H1 (cell line): ENCODE measurements at regions not wholly inside any gene's neighbourhood (a gene's known extent, or its start where the extent isn't known, plus 50 kb on each side); places are given as distances from the start of the nearest gene placed in this dataset.

Source experiments
- CTCF ChIA-PET: fragments of 300-600 bp; sonication (Branson Sonifier 250); formaldehyde crosslinking; loops from one replicate; lab custom pipeline; 2021; ENCODE audit not compliant: partially characterized antibody; lab: Charles Lee
- POLR2A ChIA-PET: fragments of 300-600 bp; sonication (Branson Sonifier 250); formaldehyde crosslinking; loops from one replicate; lab custom pipeline; 2021; ENCODE audit warnings: inconsistent platforms; ENCODE audit not compliant: partially characterized antibody; lab: Charles Lee
- DNase-seq, 2 experiments: peaks; one replicate each; pipeline versions ENCODE4 v3.0.0 to v3.0.0-alpha.2; 2010 to 2022; ENCODE audit warnings: low spot score in 2 of 2, low read depth in 1 of 2, mixed read lengths in 1 of 2
- FAIRE-seq: peaks from 2 replicates; lab custom pipeline; 2011; peaks lifted over from hg19 to GRCh38; lab: Jason Lieb, UNC
- H2AFZ ChIP-seq: 2 replicates; pipeline ENCODE4 v1.8.1; 2012; ENCODE audit warnings: low read length, inconsistent platforms
- H2AK5ac ChIP-seq: 2 replicates; pipeline ENCODE4 v1.6.1; 2013; ENCODE audit warnings: low read depth, low read length
- H2BK120ac ChIP-seq: replicated peaks from 2 replicates; pipeline ENCODE3; 2013; ENCODE audit warnings: low read depth, low read length, inconsistent platforms
- H2BK12ac ChIP-seq: 2 replicates; pipeline ENCODE4 v1.6.1; 2013; ENCODE audit warnings: low read depth, low read length
- H2BK15ac ChIP-seq: 2 replicates; pipeline ENCODE4 v1.6.1; 2013; ENCODE audit warnings: low read length
- H2BK20ac ChIP-seq: 2 replicates; pipeline ENCODE4 v1.6.1; 2013; ENCODE audit warnings: low read length
- H2BK5ac ChIP-seq: 2 replicates; pipeline ENCODE4 v1.6.1; 2013; ENCODE audit warnings: low read depth, low read length
- H3K14ac ChIP-seq: 2 replicates; pipeline ENCODE4 v1.6.1; 2013; ENCODE audit warnings: inconsistent platforms; ENCODE audit not compliant: insufficient read length
- H3K18ac ChIP-seq: 2 replicates; pipeline ENCODE4 v1.6.1; 2013; ENCODE audit warnings: low read length; ENCODE audit errors: extremely low read depth
- H3K23ac ChIP-seq: 2 replicates; pipeline ENCODE4 v1.6.1; 2013; ENCODE audit warnings: inconsistent platforms; ENCODE audit not compliant: insufficient read length
- H3K23me2 ChIP-seq: 2 replicates; pipeline ENCODE4 v1.6.1; 2013; ENCODE audit warnings: low read depth, low read length
- H3K27ac ChIP-seq: 2 replicates; pipeline ENCODE4 v1.6.1; 2011; ENCODE audit warnings: low read depth, low read length, inconsistent platforms
- H3K27me3 ChIP-seq, 4 experiments: replicated peaks in 1 of 4; 1 replicate in 1 of 4; 2 replicates in 3 of 4; pipeline versions ENCODE4 v1.6.1 to v1.8.1; 2011 to 2013; ENCODE audit warnings: low read length in 3 of 4, mild to moderate bottlenecking in 3 of 4, inconsistent platforms in 2 of 4, mixed read lengths in 2 of 4, moderate library complexity in 1 of 4; ENCODE audit not compliant: control insufficient read depth in 3 of 4, insufficient read depth in 3 of 4; ENCODE audit errors: extremely low read depth in 1 of 4
- H3K36me3 ChIP-seq, 4 experiments: 2 replicates each; pipeline versions ENCODE4 v1.6.1 to v1.8.1; 2011 to 2013; ENCODE audit warnings: mild to moderate bottlenecking in 4 of 4, low read length in 3 of 4, moderate library complexity in 2 of 4, control low read depth in 1 of 4, inconsistent platforms in 1 of 4; ENCODE audit not compliant: insufficient read depth in 4 of 4, control insufficient read depth in 2 of 4
- H3K4ac ChIP-seq: replicated peaks from 2 replicates; pipeline ENCODE3; 2013; ENCODE audit warnings: low read length, low read depth, mixed read lengths, inconsistent platforms; ENCODE audit not compliant: insufficient read length
- H3K4me1 ChIP-seq, 4 experiments: replicated peaks in 1 of 4; 1 replicate in 1 of 4; 2 replicates in 3 of 4; pipeline versions ENCODE4 v1.6.1 to v1.8.1; 2011 to 2013; ENCODE audit warnings: low read length in 3 of 4, inconsistent platforms in 2 of 4, mixed read lengths in 1 of 4; ENCODE audit not compliant: insufficient read depth in 4 of 4, control insufficient read depth in 3 of 4
- H3K4me2 ChIP-seq, 2 experiments: 2 replicates each; pipeline versions ENCODE4 v1.6.1 to v1.8.1; 2011 to 2013; ENCODE audit warnings: low read depth in 2 of 2, low read length in 2 of 2, control low read depth in 1 of 2, inconsistent platforms in 1 of 2, mild to moderate bottlenecking in 1 of 2; ENCODE audit not compliant: insufficient read depth in 1 of 2
- H3K4me3 ChIP-seq, 4 experiments: fragments of 200-600, 300-600 bp in 1 of 4; sonication (generic), shearing (Covaris generic), sonication (Bioruptor Twin) in 1 of 4; 2 replicates each; pipeline versions ENCODE4 v1.5.1 to v1.8.1; 2011 to 2016; ENCODE audit warnings: low read length in 4 of 4, low read depth in 3 of 4, control low read depth in 2 of 4, inconsistent platforms in 2 of 4, mild to moderate bottlenecking in 2 of 4, mixed read lengths in 1 of 4, moderate library complexity in 1 of 4; ENCODE audit not compliant: insufficient read depth in 2 of 4; ENCODE audit errors: extremely low read depth in 1 of 4
- H3K56ac ChIP-seq: replicated peaks from 2 replicates; pipeline ENCODE3; 2013; ENCODE audit warnings: low read depth, mild to moderate bottlenecking, mixed read lengths, low read length, inconsistent platforms; ENCODE audit not compliant: insufficient read length
- H3K79me1 ChIP-seq: 2 replicates; pipeline ENCODE4 v1.6.1; 2013; ENCODE audit warnings: low read depth, low read length, control low read depth
- H3K79me2 ChIP-seq, 2 experiments: 2 replicates each; pipeline versions ENCODE4 v1.6.1 to v1.8.1; 2012 to 2013; ENCODE audit warnings: low read length in 2 of 2, mild to moderate bottlenecking in 2 of 2, inconsistent platforms in 1 of 2; ENCODE audit not compliant: insufficient read depth in 2 of 2, control insufficient read depth in 1 of 2
- H3K9ac ChIP-seq, 4 experiments: replicated peaks in 1 of 4; 1 replicate in 1 of 4; 2 replicates in 3 of 4; pipeline versions ENCODE4 v1.6.1 to v1.8.1; 2011 to 2013; ENCODE audit warnings: low read depth in 3 of 4, low read length in 3 of 4, control low read depth in 2 of 4, mild to moderate bottlenecking in 2 of 4, moderate library complexity in 2 of 4, inconsistent platforms in 1 of 4; ENCODE audit errors: extremely low read depth in 1 of 4
- H3K9me3 ChIP-seq, 2 experiments: 2 replicates each; pipeline versions ENCODE4 v1.6.1 to v1.8.1; 2012 to 2013; ENCODE audit warnings: mild to moderate bottlenecking in 2 of 2, moderate library complexity in 2 of 2, control low read depth in 1 of 2, inconsistent platforms in 1 of 2, low read depth in 1 of 2, low read length in 1 of 2, mixed read lengths in 1 of 2; ENCODE audit not compliant: insufficient read depth in 2 of 2
- H4K20me1 ChIP-seq, 2 experiments: replicated peaks in 1 of 2; 2 replicates each; pipeline versions ENCODE3 to v1.8.1; 2011 to 2013; ENCODE audit warnings: inconsistent platforms in 2 of 2, low read length in 2 of 2, mild to moderate bottlenecking in 1 of 2; ENCODE audit not compliant: insufficient read depth in 2 of 2, control insufficient read depth in 1 of 2
- H4K5ac ChIP-seq: 2 replicates; pipeline ENCODE4 v1.6.1; 2013; ENCODE audit warnings: low read length, low read depth, mixed read lengths, inconsistent platforms; ENCODE audit not compliant: insufficient read length
- H4K8ac ChIP-seq: 2 replicates; pipeline ENCODE4 v1.8.0; 2013; ENCODE audit warnings: mild to moderate bottlenecking, moderate library complexity, low read length, inconsistent platforms; ENCODE audit not compliant: insufficient read depth; ENCODE audit errors: extremely low read depth
- H4K91ac ChIP-seq: replicated peaks from 2 replicates; pipeline ENCODE3; 2013; ENCODE audit warnings: low read length, mixed read lengths, inconsistent platforms; ENCODE audit not compliant: insufficient read length
- BCL11A ChIP-seq, 2 experiments: IDR thresholded peaks; one replicate each; pipeline ENCODE4 v1.6.1; 2011; ENCODE audit warnings: low read depth in 2 of 2, low read length in 2 of 2, mild to moderate bottlenecking in 2 of 2
- CEBPB ChIP-seq: IDR thresholded peaks from 2 replicates; pipeline ENCODE4 v1.6.1; 2012; ENCODE audit warnings: low read depth, low read length
- EZH2 ChIP-seq: fragments of 200-600 bp; sonication (generic); IDR thresholded peaks from 2 replicates; pipeline ENCODE4 v1.7.1; 2012; ENCODE audit warnings: low read depth, mild to moderate bottlenecking, moderate library complexity, low read length, inconsistent platforms; ENCODE audit not compliant: severe bottlenecking
- SP1 ChIP-seq: IDR thresholded peaks from 2 replicates; pipeline ENCODE4 v1.6.1; 2011; ENCODE audit warnings: low read depth, low read length
- SUZ12 ChIP-seq: fragments of 200-600 bp; sonication (generic); IDR thresholded peaks from 2 replicates; pipeline ENCODE4 v1.6.1; 2012; ENCODE audit warnings: mild to moderate bottlenecking, inconsistent platforms, low read length, moderate library complexity, mixed read lengths
- WGBS, 2 experiments: shearing (Covaris generic) in 1 of 2; methylation state at CpG; one replicate each; pipeline versions ENCODE4 v1.1.6 to v1.1.7; 2013 to 2015; ENCODE audit warnings: low lambda C conversion rate in 2 of 2, mixed read lengths in 2 of 2, inconsistent platforms in 1 of 2, low coverage in 1 of 2, missing lambda C conversion rate in 1 of 2; ENCODE audit not compliant: insufficient replicate concordance in 2 of 2, insufficient coverage in 1 of 2, insufficient read length in 1 of 2; ENCODE audit errors: extremely low coverage in 1 of 2, missing lambda C conversion rate in 1 of 2; 5-methylcytosine and 5-hydroxymethylcytosine counted together

- H3K23ac ChIP-seq, result no peak overlapping the region
- no peaks in the 10 kb centered on the region for H3K79me2 ChIP-seq
- no peak overlapping the region for H3K4me2 ChIP-seq
- H3K18ac ChIP-seq, result no peak overlapping the region
- H2BK15ac ChIP-seq, result no peak overlapping the region; the same call in 1 of the 2 replicates
- H4K20me1 ChIP-seq, result no peaks in the 10 kb centered on the region
- DNase-seq, result no peak
- H3K14ac ChIP-seq, result no peak overlapping the region
- no peaks in the 10 kb centered on the region for H3K36me3 ChIP-seq
- H3K4me3 ChIP-seq, result no peak overlapping the region
- no peak overlapping the region for H4K91ac ChIP-seq
- no peak overlapping the region; the same call in 1 of the 2 replicates for H4K8ac ChIP-seq
- POLR2A ChIA-PET, result no interaction called here
- H3K23me2 ChIP-seq, result no peaks in the 10 kb centered on the region
- H3K27ac ChIP-seq, result no peak overlapping the region
- H3K4ac ChIP-seq, result no peak overlapping the region
- no peak overlapping the region for H3K56ac ChIP-seq
- 100% methylated on average over 6 of the region's 6 CpGs; no CpG with 5 or more reads in 1 of the 2 experiments for WGBS, 2 experiments
- H2BK12ac ChIP-seq, result no peak overlapping the region
- no peak for FAIRE-seq
- no peak overlapping the region for H2BK120ac ChIP-seq
- CTCF ChIA-PET, result interaction anchor here (1.0 to 1.5 kb wide), 4 partner anchors 9 to 192 kb away, joined by 3 to 4 read pairs (median 4); no protein-coding TSS in a partner anchor
- H3K9me3 ChIP-seq, result no peaks in the 10 kb centered on the region
- no peaks in the 10 kb centered on the region for H3K4me1 ChIP-seq
- H3K27me3 ChIP-seq, result no peaks in the 10 kb centered on the region
- H3K9ac ChIP-seq, result no peak overlapping the region
- no peak overlapping the region for H2AFZ ChIP-seq
- no peak overlapping the region for H2BK5ac ChIP-seq
- peak overlapping the region; percentile 58; the same call in 1 of the 2 replicates for H2AK5ac ChIP-seq
- no peak overlapping the region for H2BK20ac ChIP-seq
- TF ChIP-seq SUZ12 (no peak), BCL11A (IDR thresholded peaks at IDR 0.05; ENCODE audit: low read depth in 2 of 2, low read length in 2 of 2) (no peak), SP1 (no peak), EZH2 (no peak), CEBPB (no peak)
- H4K5ac ChIP-seq, result no peak overlapping the region
- H3K79me1 ChIP-seq, result no peaks in the 10 kb centered on the region
Measured at GRCh38 chr2:30358842-30359241, 88.2 kb upstream of the LCLAT1 start.
